GM19324 (cell line): ENCODE measurements at regions not wholly inside any gene's neighbourhood (a gene's known extent, or its start where the extent isn't known, plus 50 kb on each side); places are given as distances from the start of the nearest gene placed in this dataset.

Experiments used
- ATAC-seq: cut with Tn5 transposase; IDR thresholded peaks from one replicate; pipeline ENCODE4 v1.9.1; 2021; ENCODE audit warnings: mild to moderate bottlenecking, moderate library complexity; ENCODE audit not compliant: unreplicated experiment, low FRiP score

DNA sequence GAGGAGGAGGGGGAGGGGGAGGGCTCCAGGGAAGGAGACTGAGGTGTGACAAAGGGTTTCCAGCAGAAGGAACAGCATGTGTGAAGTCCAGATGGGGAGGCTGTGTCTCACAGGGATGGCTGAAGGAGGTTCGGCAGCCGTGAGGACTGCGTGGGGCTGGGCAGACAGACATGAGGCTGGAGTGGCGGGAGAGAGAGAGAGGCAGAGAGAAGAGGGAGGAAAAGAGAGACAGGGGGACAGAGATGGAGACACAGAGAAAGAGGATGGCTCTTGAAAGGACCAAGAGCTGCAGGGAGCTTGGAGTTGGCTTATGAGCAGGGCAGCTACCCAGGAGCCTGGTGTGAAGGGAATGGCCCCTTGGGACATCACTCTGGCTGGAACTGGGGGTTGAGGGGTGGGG lies 138.9 kb upstream of the ASB18 start:
- no peak for ATAC-seq

DNA sequence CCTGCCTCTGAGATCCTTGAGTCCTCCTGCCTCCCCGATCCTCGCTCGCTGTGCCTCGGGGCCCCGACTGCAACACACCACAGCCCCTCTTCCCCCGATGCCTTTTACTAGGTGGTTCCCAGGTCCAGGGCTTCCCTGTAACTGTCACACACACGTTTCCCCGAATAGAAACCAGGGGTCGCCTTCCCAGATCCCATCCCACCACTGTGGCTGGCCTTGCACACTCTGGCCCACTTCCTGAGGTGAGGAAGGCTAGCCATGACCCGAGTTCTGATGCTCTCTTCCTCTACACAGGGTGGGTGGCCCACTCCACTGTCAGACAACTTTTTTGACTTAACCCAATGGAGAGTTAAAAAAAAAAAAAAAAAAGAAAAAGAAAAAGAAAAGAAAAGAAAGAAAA lies 139.6 kb upstream of the ASB18 start:
- no peak for ATAC-seq

- ATAC-seq: no peak
Measured at GRCh38 chr2:236404346-236404745, 140.1 kb upstream of the ASB18 start.

DNA sequence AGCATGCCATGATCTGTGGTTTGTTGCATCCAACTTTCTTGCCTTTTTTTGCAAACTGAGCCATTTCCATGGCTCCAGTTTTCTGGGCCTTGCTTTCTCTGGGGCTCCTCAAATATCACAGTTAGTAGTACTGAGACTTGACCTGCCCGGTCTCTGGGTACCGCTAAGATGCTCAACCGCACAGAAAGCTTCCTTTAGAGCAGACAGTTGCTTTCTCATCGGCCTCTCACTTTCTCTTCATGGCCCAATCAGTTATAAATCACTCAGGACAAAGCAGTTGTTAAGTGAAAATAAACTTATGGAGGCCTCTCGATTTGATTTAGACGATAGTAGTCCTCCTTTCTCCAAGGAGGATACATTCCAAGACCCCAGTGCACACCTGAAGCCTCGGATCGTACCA lies 141.2 kb upstream of the ASB18 start:
- no peak for ATAC-seq

GRCh38 chr2:236408090-236408489 lies 143.9 kb upstream of the ASB18 start:
- ATAC-seq: no peak

GRCh38 chr2:236408786-236409185 lies 144.6 kb upstream of the ASB18 start:
- no peak for ATAC-seq

DNA sequence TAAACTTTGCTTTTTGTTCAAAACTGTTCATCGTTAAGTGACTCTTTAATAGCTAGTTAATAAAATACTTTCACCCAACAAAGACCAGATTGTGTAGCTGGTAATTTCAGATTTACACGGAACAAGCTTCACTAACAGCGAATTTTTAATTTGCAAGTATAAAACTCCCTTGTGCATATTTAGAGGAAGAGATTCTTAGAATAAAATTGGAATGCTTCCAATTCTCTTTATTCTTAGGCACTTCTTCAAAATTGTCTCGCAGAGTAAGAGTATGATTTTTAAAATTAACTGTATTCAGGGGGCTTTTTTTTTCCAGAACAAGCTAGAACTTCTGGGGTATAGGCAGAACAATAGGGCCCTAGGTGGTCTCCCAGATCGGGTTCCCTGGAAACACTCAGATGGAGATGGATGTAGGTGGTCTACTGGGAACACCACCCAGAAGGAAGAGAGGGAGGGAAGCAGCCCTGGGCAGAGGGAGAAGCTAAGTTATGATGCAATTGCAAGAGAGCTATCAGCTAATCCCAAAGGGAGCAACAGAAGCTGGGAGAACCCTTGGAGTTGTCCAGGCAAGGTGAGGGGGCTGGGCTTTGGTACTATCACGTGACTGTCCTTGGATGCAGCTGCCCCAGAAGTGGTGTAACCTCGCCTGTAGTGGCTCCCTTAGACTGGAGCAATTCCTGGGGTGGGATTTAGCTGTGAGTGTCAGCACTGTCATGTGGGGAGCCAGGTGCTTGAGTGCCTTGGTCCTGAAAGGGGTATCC lies 151.7 kb upstream of the ASB18 start:
- no peak for ATAC-seq

DNA sequence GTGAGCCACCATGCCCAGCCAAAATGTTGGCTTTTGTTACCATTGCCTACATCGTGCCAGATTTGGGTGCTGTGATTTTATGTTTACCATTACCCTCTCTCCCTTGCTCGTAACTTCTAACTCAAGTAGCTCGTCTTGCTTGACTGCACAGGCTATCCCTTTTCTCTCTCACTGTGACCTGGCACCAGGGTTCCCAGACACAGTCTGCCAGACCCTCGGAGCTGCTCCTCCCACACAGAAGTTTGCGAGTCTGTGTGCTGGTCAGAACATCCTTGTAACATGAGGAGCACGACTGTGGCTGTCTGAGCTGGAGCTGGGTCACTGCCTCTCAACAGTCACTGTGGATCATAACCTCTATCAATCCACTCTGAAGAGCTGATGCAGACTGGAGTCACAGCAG lies 152.5 kb upstream of the ACKR3 start:
- ATAC-seq: no peak

DNA sequence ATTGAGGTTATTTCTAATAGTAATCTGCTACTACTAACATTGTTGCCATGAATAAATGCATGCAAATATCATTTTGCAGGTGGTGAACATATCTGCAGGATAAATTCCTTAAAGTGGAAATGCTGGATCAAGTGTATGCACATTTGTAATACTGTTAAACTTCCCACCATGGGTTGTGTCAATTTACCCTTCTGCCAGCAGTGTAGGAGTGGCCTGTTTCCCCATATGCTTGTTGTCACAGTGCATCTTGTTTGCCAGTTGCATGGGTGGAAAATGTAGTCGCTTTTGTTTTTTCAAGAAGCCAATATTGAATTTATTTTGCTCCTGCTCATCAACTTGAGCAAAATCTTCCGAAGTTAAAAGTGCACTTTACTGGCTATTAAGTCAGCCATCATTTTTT lies 139.0 kb upstream of the ACKR3 start:
- no peak for ATAC-seq

- ATAC-seq: no peak
Measured at GRCh38 chr2:236434593-236434992, 135.0 kb upstream of the ACKR3 start.

DNA sequence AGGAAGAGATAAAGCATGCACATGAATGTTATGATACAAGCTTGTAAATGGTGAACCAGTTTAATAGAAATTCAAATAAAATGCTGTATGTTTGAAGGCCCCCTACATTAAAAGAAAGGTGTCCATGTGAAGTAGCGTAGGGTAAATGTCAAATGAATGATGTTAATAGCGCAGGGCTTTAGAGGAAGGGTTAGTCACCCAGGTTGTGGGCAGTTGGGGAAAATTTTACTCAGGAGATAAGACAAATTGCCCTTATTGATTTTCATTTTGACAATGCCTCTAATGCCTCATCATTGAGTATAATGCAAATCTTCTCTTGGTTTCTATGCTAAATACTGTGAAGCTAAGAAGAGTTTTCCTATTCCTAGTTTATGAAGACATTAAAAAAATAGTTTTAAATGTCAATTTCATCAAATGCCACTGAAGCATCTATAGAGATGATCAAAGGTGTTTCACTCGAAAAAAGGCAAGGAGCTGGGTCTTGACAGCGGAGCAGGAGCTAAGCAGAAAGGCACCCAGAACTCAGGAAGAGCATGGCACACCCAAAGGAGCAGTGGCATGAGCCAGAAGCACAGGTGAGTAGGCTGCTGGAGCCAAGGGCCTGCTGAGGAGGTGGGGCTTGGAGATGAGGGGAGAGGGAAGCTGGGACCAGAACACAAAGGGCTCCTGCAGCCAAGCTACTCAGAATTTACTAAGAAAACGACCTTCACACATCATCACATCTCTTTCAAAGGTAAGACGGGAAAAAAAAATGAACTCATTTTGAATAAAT lies 129.3 kb upstream of the ACKR3 start:
- no peak for ATAC-seq

DNA sequence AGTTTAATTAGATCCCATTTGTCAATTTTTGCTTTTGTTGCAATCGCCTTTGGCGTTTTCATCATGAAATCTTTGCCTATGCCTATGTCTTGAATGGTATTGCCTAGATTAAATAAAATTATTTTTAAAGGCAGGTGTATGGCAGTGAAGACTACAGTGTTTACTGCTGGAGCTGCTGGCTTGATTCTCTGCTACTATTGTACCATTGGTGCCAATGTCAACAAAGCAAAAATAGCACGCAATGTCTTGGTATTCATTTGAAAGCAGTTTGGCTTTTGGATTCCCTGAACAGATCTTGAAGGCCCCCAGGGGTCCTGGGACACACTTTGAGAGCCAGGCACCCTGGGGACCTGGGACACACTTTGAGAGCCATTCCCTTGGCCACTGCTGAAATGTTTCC lies 125.4 kb upstream of the ACKR3 start:
- no peak for ATAC-seq

- no peak for ATAC-seq
Measured at GRCh38 chr2:236445678-236446077, 123.9 kb upstream of the ACKR3 start.

DNA sequence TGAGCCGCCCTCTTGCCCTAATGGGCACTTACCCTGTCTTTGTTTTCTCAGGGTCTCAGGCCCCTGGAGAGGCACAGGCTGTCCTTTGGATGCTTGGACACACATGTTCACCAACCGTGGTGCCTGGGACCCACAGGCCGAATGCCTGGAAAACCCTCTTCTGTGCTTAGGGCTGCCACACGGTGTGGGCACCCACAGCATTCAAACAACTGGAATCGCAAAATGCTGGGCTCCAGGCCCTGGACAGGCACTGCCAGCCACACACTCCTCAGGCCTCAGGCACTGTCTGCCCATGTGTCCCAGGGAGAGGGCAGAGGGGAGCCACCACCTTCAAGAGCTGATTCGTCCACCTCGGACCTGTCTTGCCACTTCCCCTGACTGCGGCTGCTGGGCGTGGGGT lies 123.1 kb upstream of the ACKR3 start:
- ATAC-seq: no peak

DNA sequence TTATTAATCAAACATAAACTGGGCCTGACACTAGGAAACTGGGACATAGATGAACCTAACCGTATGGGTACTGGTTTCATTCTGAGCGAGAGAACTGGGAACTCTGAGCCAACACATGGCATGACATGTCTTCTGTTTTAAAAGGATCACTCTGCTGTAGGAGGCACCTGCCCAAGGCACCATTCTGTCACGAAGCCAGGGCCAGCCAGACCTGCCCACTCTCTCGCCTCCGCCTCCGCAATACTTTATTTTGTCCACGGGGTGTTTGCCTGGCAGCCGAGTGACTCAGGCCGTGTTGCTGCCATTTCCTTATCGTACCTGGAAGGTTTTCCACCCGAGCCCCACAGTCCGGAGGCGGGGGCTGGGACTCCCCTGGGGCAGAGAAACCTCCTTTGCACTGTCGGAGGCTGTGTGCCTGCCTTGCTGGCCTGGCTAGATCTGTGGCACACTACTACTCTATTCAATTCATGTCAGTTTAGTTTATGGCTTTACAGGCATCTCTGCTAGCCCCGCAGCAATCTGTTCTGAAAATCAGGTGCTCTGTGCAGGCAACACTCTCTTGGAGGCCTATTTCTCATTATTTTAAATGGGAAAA lies 120.4 kb upstream of the ACKR3 start:
- ATAC-seq: no peak

GRCh38 chr2:236452238-236452637 lies 117.4 kb upstream of the ACKR3 start:
- ATAC-seq: no peak

DNA sequence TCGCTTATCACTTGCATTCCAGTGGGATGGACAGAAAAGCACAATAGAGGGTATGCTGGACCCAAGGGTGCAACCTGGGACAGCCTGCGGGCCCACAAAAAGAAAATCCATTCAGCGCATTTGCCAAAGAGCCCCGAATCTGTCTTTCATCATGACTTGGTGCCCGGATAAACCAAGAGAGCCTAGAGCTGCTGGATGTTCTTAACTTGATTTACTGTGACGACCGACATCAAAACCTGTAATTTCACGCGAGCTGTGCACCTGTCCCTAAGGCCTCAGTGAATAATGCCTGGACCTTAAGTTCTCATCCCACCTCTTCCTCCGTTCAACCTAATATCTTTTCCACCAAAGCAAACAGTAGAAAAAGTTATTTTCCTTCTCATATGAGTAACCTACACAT lies 115.5 kb upstream of the ACKR3 start:
- no peak for ATAC-seq

DNA sequence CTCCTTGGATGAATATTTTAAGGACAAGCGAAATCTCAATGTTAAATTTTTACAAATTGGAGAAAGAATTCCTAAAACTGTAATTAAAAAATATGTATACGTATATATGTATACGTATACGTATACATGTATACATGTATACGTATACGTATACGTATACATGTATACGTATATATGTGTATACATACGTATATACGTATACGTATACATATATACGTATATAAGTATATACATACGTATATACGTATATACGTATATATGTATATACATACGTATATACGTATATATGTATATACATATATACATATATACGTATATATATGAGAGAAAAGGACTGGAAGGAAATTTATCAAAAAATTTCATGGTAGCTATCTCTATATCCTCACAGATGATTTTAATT lies 110.2 kb upstream of the ACKR3 start:
- ATAC-seq: no peak

GRCh38 chr2:236464140-236464539 lies 105.5 kb upstream of the ACKR3 start:
- no peak for ATAC-seq

GRCh38 chr2:236472720-236473495 lies 96.7 kb upstream of the ACKR3 start:
- ATAC-seq: no peak

GRCh38 chr2:236473691-236474090 lies 95.9 kb upstream of the ACKR3 start:
- no peak for ATAC-seq
